Gastroesophageal sphincter (tissue), 4 donors: ENCODE measurements at regions not wholly inside any gene's neighbourhood (a gene's known extent, or its start where the extent isn't known, plus 50 kb on each side); places are given as distances from the start of the nearest gene placed in this dataset.
"Not testable (repeated sequence)": the region's sequence is repeated elsewhere in the genome, so short reads cannot be mapped to it uniquely, and the experiment has no call there.

Experiments used
- ATAC-seq: fragments of 150-250 bp; one replicate; pipeline ENCODE4 v1.9.1; 2016; ENCODE audit warnings: mild to moderate bottlenecking, moderate library complexity
- H3K27ac ChIP-seq, 4 donors: fragments of 200-600 bp; sonication (generic) in 3 of 4; 1 replicate in 3 of 4; 2 replicates in 1 of 4; pipeline ENCODE4 v1.5.1; 2016 to 2019
- H3K27me3 ChIP-seq: fragments of 200-600 bp; sonication (generic); one replicate; pipeline ENCODE4 v1.5.1; 2019
- H3K36me3 ChIP-seq, 2 donors: fragments of 200-600 bp; sonication (generic); one replicate each; pipeline ENCODE4 v1.5.1; 2019; ENCODE audit warnings: control low read depth in 1 of 2
- H3K4me1 ChIP-seq, 3 donors: fragments of 200-600 bp; sonication (generic); 1 replicate in 2 of 3; 2 replicates in 1 of 3; pipeline ENCODE4 v1.5.1; 2016 to 2019; ENCODE audit warnings: control low read depth in 2 of 3
- H3K4me3 ChIP-seq, 2 donors: fragments of 200-600 bp; sonication (generic); one replicate each; pipeline ENCODE4 v1.5.1; 2019; ENCODE audit warnings: mild to moderate bottlenecking in 1 of 2, moderate library complexity in 1 of 2
- H3K9me3 ChIP-seq, 3 donors: fragments of 200-600 bp; sonication (generic); one replicate each; pipeline ENCODE4 v1.5.1; 2017 to 2019; ENCODE audit warnings: control low read depth in 2 of 3
- EP300 ChIP-seq: sonication (generic); formaldehyde crosslinking; IDR thresholded peaks from one replicate; pipeline ENCODE4 v1.6.1; 2017; ENCODE audit warnings: antibody characterized with exemption, mild to moderate bottlenecking
- POLR2A ChIP-seq, 2 donors: fragments of 450-650 bp; IDR thresholded peaks; one replicate each; pipeline ENCODE4 v1.6.1; 2017; ENCODE audit warnings: antibody characterized with exemption in 2 of 2, mild to moderate bottlenecking in 2 of 2, moderate library complexity in 1 of 2
- POLR2AphosphoS5 ChIP-seq: sonication (generic); formaldehyde crosslinking; IDR thresholded peaks from one replicate; pipeline ENCODE4 v1.6.1; 2017; ENCODE audit warnings: antibody characterized with exemption
- WGBS, 2 donors: methylation state at CpG; one replicate each; pipeline ENCODE4 v1.1.5; 2018; ENCODE audit warnings: low coverage in 1 of 2; 5-methylcytosine and 5-hydroxymethylcytosine counted together
- TF ChIP-seq, protein P1 (sequence below), 4 experiments: fragments of 200-600 bp in 2 of 4; fragments of 450-650 bp in 2 of 4; sonication (generic) in 1 of 4; IDR thresholded peaks; one replicate each; pipeline ENCODE4 v1.5.1; 2017 to 2019; ENCODE audit warnings: antibody characterized with exemption in 4 of 4, mild to moderate bottlenecking in 2 of 4, moderate library complexity in 2 of 4

DNA sequence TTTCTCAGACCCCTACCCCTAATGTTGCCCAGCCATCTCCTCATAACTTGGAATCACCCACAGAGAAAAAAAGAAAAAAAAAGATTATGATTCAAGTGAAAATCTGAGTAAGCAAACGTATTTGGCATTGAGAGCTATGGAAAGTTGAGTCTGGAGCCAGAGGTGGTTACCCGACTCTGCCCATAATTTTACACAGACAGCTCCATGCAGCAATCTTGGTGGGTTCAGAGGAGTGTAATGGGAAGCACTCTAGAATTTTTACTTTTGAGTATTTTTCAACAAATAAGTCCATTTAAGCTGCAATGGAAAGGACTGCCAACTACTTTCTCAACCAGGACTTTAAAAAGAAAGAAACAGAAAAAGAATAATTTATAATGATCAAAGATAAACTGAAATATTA lies 62.7 kb downstream of the ZC3H11B start:
- H3K4me1 ChIP-seq = peaks cover 0 to 1% (median 0%) of the 10 kb centered on the region in 3 donors
- no peak overlapping the region for H3K4me3 ChIP-seq
- TF ChIP-seq POLR2AphosphoS5 = no peak
- TF ChIP-seq, protein P1, sequence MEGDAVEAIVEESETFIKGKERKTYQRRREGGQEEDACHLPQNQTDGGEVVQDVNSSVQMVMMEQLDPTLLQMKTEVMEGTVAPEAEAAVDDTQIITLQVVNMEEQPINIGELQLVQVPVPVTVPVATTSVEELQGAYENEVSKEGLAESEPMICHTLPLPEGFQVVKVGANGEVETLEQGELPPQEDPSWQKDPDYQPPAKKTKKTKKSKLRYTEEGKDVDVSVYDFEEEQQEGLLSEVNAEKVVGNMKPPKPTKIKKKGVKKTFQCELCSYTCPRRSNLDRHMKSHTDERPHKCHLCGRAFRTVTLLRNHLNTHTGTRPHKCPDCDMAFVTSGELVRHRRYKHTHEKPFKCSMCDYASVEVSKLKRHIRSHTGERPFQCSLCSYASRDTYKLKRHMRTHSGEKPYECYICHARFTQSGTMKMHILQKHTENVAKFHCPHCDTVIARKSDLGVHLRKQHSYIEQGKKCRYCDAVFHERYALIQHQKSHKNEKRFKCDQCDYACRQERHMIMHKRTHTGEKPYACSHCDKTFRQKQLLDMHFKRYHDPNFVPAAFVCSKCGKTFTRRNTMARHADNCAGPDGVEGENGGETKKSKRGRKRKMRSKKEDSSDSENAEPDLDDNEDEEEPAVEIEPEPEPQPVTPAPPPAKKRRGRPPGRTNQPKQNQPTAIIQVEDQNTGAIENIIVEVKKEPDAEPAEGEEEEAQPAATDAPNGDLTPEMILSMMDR (IDR thresholded peaks at IDR 0.05) = no peak
- 34 to 50% methylated on average over 2 of the region's 2 CpGs for WGBS, 2 donors
- ATAC-seq = no peak
- no peaks in the 10 kb centered on the region for H3K36me3 ChIP-seq
- no peak overlapping the region for H3K27ac ChIP-seq
- no peaks in the 10 kb centered on the region for H3K9me3 ChIP-seq
- H3K27me3 ChIP-seq = no peaks in the 10 kb centered on the region

DNA sequence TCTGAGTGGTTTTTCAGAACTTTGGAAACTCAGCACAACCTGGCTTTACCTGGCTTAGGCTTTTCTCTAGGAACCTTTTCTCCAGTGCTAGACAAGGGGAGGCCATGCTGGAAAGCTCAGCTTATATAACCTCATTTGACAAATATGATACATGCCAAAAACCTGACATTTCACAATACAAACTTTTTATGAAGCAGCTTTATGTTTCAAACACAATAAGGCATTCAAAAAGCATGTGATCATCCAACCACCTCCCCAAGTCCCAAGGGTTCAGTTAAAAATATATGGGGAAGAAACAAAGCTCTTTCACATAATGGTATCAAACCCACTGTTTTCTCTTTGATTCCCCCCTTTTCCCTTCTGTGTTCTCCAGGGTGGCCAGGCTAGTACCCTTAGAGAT lies 63.7 kb downstream of the ZC3H11B start:
- no peaks in the 10 kb centered on the region for H3K36me3 ChIP-seq
- TF ChIP-seq, protein P1 (IDR thresholded peaks at IDR 0.05) = no peak
- no peak for TF ChIP-seq POLR2AphosphoS5
- no peak for TF ChIP-seq EP300
- no peak for TF ChIP-seq POLR2A (IDR thresholded peaks at IDR 0.05)
- no peak for ATAC-seq

DNA sequence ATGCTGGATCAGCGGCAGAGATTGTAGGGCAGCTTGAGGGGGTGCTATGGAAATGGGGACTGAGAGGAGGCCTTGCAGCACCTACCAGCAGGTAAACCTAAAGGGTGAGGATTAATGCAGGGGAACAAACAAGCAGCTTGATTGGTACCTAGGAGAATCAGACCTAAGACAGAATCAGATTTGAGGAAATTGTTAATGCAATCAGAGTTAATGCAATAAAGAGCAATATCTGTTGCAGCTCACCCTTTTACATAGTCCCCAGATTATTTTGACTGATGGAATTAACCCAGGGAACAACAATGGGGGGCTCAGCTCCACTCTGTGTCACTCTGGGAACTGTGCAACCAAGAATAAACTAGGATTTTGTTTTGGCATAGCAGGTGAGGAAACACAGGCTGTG lies 64.5 kb downstream of the ZC3H11B start:
- Histone ChIP-seq H3K27me3 (no peaks in the 10 kb centered on the region), H3K36me3 (no peaks in the 10 kb centered on the region), H3K4me3 (no peak overlapping the region), H3K9me3 (no peaks in the 10 kb centered on the region), H3K27ac (no peak overlapping the region), H3K4me1 (no peaks in the 10 kb centered on the region)
- TF ChIP-seq, protein P1 (IDR thresholded peaks at IDR 0.05) = no peak
- no peak for TF ChIP-seq POLR2AphosphoS5
- TF ChIP-seq POLR2A (IDR thresholded peaks at IDR 0.05) = no peak
- no peak for TF ChIP-seq EP300
- 67% methylated on average over 1 of the region's 1 CpG; no CpG with 5 or more reads in 1 of the 2 donors for WGBS, 2 donors
- ATAC-seq = no peak

More for the DNA sequence above, 63.7 kb downstream of the ZC3H11B start:
- H3K27me3 ChIP-seq = no peaks in the 10 kb centered on the region
- no peak overlapping the region for H3K4me3 ChIP-seq
- H3K9me3 ChIP-seq = no peaks in the 10 kb centered on the region
- H3K27ac ChIP-seq = no peak overlapping the region
- no peaks in the 10 kb centered on the region for H3K4me1 ChIP-seq

DNA sequence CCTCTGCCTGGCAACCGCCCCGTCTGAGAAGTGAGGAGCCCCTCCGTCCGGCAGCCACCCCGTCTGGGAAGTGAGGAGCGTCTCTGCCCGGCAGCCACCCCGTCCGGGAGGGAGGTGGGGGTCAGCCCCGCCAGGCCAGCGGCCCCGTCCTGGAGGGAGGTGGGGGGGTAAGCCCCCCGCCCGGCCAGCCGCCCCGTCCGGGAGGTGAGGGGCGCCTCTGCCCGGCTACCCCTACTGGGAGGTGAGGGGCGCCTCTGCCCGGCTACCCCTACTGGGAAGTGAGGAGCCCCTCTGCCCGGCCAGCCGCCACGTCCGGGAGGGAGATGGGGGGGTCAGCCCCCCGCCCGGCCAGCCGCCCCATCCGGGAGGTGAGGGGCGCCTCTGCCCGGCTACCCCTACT lies 67.1 kb downstream of the ZC3H11B start:
- H3K4me3 ChIP-seq, H3K4me1 ChIP-seq, H3K9me3 ChIP-seq, H3K27me3 ChIP-seq, H3K27ac ChIP-seq, ATAC-seq, H3K36me3 ChIP-seq: not testable (repeated sequence)
- WGBS, 2 donors = no CpG with 5 or more reads among the region's 31 CpGs

DNA sequence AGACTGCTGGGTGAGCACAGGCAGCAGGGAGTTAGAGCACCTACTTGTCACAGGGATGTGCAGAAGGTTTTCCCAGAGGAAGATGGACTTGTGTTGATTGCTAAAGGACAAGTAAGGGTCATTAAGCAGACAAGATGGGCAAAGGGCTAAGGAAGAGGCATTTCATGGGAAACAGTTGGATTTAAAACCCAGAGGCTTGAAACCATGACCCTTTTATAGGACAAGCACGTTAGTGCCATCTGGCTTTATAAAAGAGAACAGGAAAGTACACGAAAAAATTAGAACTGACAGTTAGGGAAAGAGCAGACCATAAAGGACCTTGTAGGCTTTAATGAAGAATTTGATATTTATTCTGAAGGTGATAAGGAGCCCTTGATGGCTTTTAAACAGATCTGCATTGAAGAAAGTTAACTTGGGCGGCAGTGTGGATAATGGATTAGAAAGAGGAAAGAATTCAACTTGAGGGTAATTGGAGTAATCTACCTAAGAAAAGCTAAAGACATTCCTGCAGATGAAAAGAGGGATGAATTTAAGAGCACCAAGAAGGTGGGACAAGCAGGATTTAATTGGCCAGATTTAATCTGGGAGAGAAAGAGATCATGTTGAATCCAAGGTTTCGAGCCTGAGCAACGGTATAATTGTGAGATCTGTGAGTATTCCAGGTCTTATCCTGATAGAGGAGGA lies 68.6 kb downstream of the ZC3H11B start:
- no peaks in the 10 kb centered on the region for H3K4me1 ChIP-seq
- H3K4me3 ChIP-seq = no peak overlapping the region
- H3K27me3 ChIP-seq = no peaks in the 10 kb centered on the region
- ATAC-seq = no peak
- no peaks in the 10 kb centered on the region for H3K9me3 ChIP-seq
- H3K27ac ChIP-seq = no peak overlapping the region
- TF ChIP-seq POLR2A (IDR thresholded peaks at IDR 0.05) (no peak), POLR2AphosphoS5 (no peak), EP300 (no peak)
- TF ChIP-seq, protein P1 (IDR thresholded peaks at IDR 0.05) = no peak
- 63 to 79% methylated on average over 5 of the region's 5 CpGs for WGBS, 2 donors
- H3K36me3 ChIP-seq = no peaks in the 10 kb centered on the region
